IPS-18a (cell line): ENCODE measurements at regions not wholly inside any gene's neighbourhood (a gene's known extent, or its start where the extent isn't known, plus 50 kb on each side); places are given as distances from the start of the nearest gene placed in this dataset.

ENCODE experiments used
- H3K27ac ChIP-seq: one replicate; pipeline ENCODE4 v1.5.1; 2013; ENCODE audit warnings: low read length
- H3K27me3 ChIP-seq: one replicate; pipeline ENCODE4 v1.6.1; 2013; ENCODE audit warnings: mild to moderate bottlenecking, low read length; ENCODE audit not compliant: control insufficient read depth, insufficient read depth
- H3K36me3 ChIP-seq: one replicate; pipeline ENCODE4 v1.6.1; 2013; ENCODE audit warnings: low read depth, low read length; ENCODE audit not compliant: control insufficient read depth
- H3K4me1 ChIP-seq: one replicate; pipeline ENCODE4 v1.6.1; 2013; ENCODE audit warnings: low read depth, low read length; ENCODE audit not compliant: control insufficient read depth
- H3K4me3 ChIP-seq: one replicate; pipeline ENCODE4 v1.5.1; 2013; ENCODE audit warnings: low read length
- H3K9ac ChIP-seq: one replicate; pipeline ENCODE4 v1.6.1; 2013; ENCODE audit warnings: mild to moderate bottlenecking, low read length, moderate library complexity
- H3K9me3 ChIP-seq: one replicate; pipeline ENCODE4 v1.6.1; 2013; ENCODE audit warnings: low read depth, low read length; ENCODE audit not compliant: control insufficient read depth

DNA sequence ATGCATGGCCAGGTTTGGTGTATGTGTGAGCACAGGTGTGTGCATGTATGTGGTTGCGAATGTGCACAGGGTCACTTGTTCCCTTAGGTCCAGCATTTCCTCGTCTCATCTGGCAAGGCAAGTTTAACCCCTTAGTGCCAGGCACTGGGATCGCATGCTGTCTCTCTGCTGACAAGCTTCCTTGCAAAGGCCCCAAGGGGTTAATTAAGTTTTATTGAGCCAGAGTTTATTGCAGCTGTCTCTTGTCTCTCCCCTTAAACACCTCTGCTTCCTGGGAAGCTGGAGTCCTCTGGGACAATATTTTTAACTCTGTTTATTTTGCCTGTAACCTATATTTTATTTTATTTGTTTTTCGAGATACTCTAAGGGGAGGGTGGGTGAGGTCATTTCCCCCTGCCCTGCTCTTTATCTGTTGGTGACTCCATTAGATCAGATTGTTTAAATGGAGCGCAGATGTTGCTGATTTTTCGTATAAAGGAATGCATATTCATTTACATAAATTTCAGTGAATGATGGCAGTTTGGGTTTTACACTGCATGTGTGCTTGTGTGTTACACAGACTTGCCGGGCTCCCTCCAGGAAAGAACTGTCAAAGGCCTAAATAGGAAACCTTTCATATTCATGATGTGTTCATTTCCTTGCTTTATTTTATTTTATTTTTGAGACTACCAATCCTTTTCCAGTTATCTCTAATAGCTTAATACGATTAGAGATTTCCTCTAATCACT, 99.7 kb downstream of the CBLN1 start:
- no peak overlapping the region for H3K27ac ChIP-seq

DNA sequence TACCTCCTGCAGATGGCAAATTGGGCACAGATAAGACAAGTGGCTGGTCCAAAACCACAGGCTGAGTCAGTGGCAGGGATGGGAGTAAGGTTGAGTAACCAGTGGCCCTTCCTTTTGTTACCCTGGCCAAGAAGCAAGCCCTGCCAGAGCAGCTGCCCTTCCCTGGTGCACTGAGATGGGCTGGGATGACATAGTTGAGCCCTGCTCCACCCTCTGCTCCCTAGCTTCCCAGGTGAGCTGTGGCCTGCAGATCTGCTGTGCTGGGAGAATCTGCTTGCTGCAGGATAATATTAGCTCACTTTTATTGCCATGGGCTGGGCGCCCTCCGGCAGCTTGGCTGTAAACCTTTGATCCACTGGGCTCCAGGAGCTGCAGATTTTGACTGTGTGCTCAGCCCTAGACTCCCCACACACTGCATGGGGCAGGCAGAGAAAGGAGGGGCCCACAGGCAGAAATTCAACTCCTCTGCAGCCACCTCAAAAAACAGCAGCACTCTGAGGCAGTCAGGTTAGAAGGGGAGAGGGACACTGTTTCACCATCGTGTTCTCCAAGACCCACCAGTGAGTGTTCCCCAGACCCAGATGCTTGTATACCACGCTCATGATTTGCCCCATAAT, 101.8 kb downstream of the CBLN1 start:
- Histone ChIP-seq H3K4me1 (peaks cover 4% of the 10 kb centered on the region), H3K36me3 (no peaks in the 10 kb centered on the region), H3K9ac (no peak overlapping the region), H3K27me3 (no peaks in the 10 kb centered on the region), H3K4me3 (no peak overlapping the region), H3K27ac (no peak overlapping the region), H3K9me3 (no peaks in the 10 kb centered on the region)

More for the DNA sequence above, 99.7 kb downstream of the CBLN1 start:
- Histone ChIP-seq H3K9ac (no peak overlapping the region), H3K4me1 (peaks cover 4% of the 10 kb centered on the region), H3K27me3 (no peaks in the 10 kb centered on the region), H3K9me3 (no peaks in the 10 kb centered on the region), H3K4me3 (no peak overlapping the region), H3K36me3 (no peaks in the 10 kb centered on the region)

DNA sequence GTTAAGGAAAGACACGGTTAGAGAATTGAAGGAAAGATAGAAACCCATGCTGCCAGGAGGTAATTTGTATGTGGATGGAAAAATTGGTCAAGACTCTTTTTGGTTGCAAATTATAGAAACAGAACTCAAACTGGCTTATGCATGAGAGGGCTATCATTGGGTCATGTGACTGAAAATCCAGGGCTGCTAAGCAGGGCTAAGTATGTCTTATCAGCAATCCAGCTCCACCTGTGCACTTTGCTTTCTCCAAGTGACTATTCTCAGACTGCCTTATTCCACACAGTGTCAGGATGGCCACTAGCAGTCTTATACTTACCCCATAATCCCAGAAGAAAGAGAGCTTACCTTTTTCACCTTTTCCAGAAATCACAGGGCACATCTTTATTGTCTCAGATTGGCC, 113.5 kb downstream of the CBLN1 start:
- H3K9ac ChIP-seq = no peak overlapping the region
- H3K4me1 ChIP-seq = peaks cover 6% of the 10 kb centered on the region
- no peak overlapping the region for H3K27ac ChIP-seq
- H3K9me3 ChIP-seq = no peaks in the 10 kb centered on the region
- no peak overlapping the region for H3K4me3 ChIP-seq
- H3K27me3 ChIP-seq = no peaks in the 10 kb centered on the region
- H3K36me3 ChIP-seq = no peaks in the 10 kb centered on the region

DNA sequence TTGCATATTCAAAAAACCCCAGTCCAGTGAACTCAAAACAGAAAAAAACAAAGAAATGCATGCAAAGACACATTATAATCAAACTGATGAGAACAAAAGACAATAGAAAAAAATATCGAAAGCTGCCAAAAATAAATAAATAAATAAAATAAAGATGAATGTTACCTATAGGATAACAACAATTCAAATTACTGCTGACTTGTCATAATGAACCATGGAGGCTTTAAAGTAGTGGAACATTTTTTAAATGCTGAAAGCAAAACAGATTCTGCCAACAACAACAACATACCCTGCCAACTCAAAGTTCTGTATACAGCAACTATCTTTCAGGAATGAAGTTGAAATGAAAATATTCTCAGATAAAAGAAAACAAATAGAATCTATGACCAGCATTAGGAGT, 116.6 kb downstream of the CBLN1 start:
- no peaks in the 10 kb centered on the region for H3K27me3 ChIP-seq
- peaks cover 23% of the 10 kb centered on the region for H3K4me1 ChIP-seq
- no peaks in the 10 kb centered on the region for H3K36me3 ChIP-seq
- no peak overlapping the region for H3K9ac ChIP-seq
- H3K9me3 ChIP-seq = no peaks in the 10 kb centered on the region
- H3K27ac ChIP-seq = no peak overlapping the region
- H3K4me3 ChIP-seq = no peak overlapping the region

DNA sequence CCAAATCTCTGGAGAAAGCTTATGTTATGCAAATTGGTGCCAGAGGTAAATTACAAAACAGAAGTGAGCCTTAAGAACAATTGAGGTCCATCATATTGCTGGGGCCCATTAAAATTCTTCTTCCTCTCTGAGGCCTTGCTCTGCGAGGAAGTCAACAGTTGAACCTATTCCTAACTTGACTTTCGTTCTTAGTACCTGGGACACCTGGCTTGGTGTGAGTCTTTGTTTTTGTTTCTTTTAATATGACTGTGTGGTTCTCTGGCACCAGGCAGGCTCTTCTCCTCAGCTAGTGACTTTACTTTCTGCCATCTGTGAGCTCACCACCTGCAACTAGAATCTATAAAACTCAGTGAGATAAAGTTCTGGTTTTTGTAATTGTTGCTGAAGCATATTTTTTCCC, 120.4 kb downstream of the CBLN1 start:
- Histone ChIP-seq H3K9ac (no peak overlapping the region), H3K9me3 (no peaks in the 10 kb centered on the region), H3K36me3 (no peaks in the 10 kb centered on the region), H3K4me1 (peaks cover 19% of the 10 kb centered on the region), H3K27ac (no peak overlapping the region), H3K4me3 (no peak overlapping the region), H3K27me3 (no peaks in the 10 kb centered on the region)

DNA sequence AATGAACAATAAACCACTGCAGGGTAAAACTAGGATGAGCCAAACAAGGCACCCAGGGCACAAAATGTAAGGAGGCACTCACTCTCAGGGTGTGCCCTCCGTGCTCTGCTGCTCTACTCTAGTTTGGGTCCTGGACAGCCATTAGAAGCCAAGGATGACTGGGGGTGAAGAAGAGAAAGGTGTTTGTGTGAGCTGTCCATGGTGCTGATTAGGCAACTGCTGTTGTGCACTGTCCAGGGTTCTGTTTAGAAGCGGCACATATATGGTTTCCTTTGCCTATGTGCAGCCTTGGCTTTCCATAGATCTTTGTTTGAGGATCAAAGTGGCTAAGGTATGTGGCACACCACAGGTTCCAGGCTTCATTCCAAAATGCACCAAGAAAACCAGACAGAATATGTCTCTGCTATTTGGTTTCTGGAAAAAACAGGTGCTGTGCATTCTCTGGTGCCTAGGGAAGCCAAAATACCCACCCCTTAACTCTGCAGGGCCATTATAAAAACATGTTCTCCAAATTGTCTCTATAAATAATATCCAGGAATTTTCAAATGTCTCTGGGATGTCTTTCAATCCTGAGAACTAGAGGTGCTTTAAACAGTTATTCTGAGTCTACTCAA, 123.5 kb downstream of the CBLN1 start:
- Histone ChIP-seq H3K27me3 (no peaks in the 10 kb centered on the region), H3K4me3 (no peak overlapping the region), H3K9ac (no peak overlapping the region), H3K4me1 (peaks cover 19% of the 10 kb centered on the region), H3K9me3 (no peaks in the 10 kb centered on the region), H3K36me3 (no peaks in the 10 kb centered on the region), H3K27ac (no peak overlapping the region)

DNA sequence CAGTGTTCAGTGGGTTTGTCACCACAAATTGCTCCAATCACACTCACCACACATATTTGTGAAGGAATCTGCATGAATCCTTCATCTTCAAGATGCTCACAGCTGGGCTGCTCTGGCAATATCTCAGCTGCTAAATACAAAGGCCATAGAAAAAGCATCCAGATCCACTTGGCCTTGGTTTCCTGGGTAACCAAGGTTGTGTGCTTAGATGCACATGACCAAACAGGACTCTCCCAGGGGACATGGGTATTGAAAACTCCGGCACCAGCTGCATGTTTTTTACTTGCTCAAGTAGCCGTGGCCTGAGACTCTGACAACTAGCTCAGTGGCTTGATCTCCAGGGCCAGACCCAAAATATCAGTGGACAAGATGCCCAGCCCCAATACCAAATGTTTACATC, 131.3 kb downstream of the CBLN1 start:
- Histone ChIP-seq H3K4me3 (no peak overlapping the region), H3K36me3 (no peaks in the 10 kb centered on the region), H3K27ac (no peak overlapping the region), H3K4me1 (no peaks in the 10 kb centered on the region), H3K9me3 (no peaks in the 10 kb centered on the region), H3K27me3 (no peaks in the 10 kb centered on the region), H3K9ac (no peak overlapping the region)

DNA sequence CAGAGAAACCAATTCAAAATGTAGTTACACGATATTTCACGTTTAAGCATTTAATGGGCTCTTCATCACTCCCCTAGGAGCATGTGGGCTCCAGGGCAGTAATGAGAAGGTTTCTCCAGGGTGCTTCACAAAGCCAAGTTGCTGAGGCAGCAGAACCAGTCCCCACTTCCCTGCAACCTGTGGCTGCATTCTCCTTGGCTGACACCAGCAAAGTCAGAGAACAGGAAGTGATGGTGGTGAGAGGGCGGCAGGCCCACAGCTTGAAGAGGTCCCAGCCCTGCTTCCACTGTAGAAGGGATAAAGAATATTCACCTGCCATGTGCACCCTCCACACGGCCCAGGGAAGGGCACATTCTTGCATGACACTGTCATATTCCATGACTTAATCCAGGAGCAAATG, 133.2 kb downstream of the CBLN1 start:
- no peaks in the 10 kb centered on the region for H3K9me3 ChIP-seq
- H3K27ac ChIP-seq = no peak overlapping the region
- H3K9ac ChIP-seq = no peak overlapping the region
- H3K27me3 ChIP-seq = no peaks in the 10 kb centered on the region
- H3K4me1 ChIP-seq = no peaks in the 10 kb centered on the region
- no peak overlapping the region for H3K4me3 ChIP-seq
- H3K36me3 ChIP-seq = no peaks in the 10 kb centered on the region

DNA sequence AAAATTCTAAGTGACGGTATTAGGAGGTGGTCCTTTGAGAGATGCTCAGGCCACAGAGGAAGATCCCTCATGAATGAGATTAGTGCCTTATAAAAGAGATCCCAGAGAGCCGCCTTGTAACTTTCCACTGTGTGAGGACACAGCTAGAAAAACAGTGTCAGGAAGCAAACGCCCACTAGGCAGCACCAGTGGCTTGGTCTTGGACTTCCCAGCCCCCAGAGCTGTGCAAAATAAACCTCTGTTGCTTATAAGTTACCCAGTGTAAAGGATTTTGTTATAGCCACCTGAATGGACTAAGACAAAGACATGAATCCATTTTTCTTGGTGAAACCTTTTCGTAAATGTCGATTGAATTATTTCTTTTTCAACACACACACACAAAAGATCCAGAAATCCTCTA, 141.0 kb downstream of the CBLN1 start:
- Histone ChIP-seq H3K9me3 (no peaks in the 10 kb centered on the region), H3K27ac (no peak overlapping the region), H3K4me3 (no peak overlapping the region), H3K9ac (no peak overlapping the region), H3K36me3 (no peaks in the 10 kb centered on the region), H3K4me1 (no peaks in the 10 kb centered on the region), H3K27me3 (no peaks in the 10 kb centered on the region)

DNA sequence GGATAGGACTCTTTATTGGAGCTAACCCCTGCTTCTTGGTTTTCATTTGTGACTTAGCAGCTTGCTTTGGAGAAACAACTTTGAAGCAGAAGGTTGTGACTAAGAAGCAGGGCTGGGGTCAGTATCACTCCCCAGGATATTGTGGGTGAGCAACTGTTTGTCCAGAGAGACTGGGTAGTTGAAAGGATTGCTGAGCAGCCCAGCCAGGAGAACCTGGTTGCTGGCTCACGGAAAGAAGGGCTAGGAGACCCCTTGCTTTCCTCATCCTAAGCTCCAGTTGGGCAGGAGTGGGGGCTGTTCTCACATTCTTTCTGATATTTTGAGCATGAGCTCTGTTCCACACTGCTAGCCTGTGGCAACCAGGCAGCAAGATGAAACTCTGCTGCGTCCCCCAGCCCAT, 151.2 kb downstream of the CBLN1 start:
- no peaks in the 10 kb centered on the region for H3K27me3 ChIP-seq
- H3K36me3 ChIP-seq = no peaks in the 10 kb centered on the region
- no peak overlapping the region for H3K4me3 ChIP-seq
- no peaks in the 10 kb centered on the region for H3K9me3 ChIP-seq
- H3K9ac ChIP-seq = no peak overlapping the region
- no peak overlapping the region for H3K27ac ChIP-seq
- H3K4me1 ChIP-seq = no peaks in the 10 kb centered on the region

DNA sequence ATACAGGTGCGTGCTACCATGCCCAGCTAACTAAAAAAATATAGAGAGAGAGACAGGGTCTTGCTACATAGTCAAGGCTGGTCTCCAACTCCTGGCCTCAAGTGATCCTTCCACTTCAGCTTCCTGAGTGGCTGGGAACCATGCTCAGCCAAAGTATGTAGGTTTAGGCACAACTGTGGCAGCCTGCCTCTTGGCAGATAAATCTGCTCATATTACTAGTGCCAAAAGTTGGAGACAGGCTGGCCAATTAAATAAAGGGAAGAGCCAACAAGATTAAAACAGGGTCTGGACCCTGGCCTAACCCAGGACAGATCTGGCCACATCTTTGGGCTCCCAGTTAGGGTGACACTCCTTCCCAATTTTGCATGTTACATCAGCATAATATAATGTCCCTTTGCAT, 151.7 kb downstream of the CBLN1 start:
- Histone ChIP-seq H3K27me3 (no peaks in the 10 kb centered on the region), H3K4me1 (no peaks in the 10 kb centered on the region), H3K9me3 (no peaks in the 10 kb centered on the region), H3K9ac (no peak overlapping the region), H3K4me3 (no peak overlapping the region), H3K36me3 (no peaks in the 10 kb centered on the region), H3K27ac (no peak overlapping the region)

DNA sequence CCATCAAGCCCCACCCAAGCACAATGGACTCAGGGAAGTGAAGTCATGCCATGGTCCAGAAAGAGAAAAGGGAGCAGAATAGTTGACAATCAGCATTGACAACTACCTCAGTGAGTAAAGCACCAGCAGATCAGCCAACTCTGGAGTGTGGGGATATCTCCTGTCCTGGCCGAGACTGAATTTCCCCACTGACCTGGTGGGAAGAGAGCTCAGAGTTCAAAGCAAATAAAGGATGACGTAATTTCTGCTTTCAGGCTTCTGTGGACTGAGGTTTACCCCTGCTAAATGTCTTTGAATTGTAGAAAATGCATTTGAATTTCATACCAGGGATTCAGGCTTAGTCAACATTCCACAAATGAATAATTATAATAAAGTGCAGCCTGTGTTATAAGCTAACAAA, 152.9 kb downstream of the CBLN1 start:
- H3K9me3 ChIP-seq = no peaks in the 10 kb centered on the region
- H3K27ac ChIP-seq = no peak overlapping the region
- no peaks in the 10 kb centered on the region for H3K4me1 ChIP-seq
- no peak overlapping the region for H3K9ac ChIP-seq
- H3K36me3 ChIP-seq = no peaks in the 10 kb centered on the region
- H3K4me3 ChIP-seq = no peak overlapping the region
- H3K27me3 ChIP-seq = no peaks in the 10 kb centered on the region
